Activated CD4-positive, alpha-beta T cell treated with anti-CD3 and anti-CD28 coated beads, Interleukin-2, amount 50 U/mL, for 24 hours (primary cell): ENCODE measurements at regions not wholly inside any gene's neighbourhood (a gene's known extent, or its start where the extent isn't known, plus 50 kb on each side); places are given as distances from the start of the nearest gene placed in this dataset.
A peak's percentile ranks its signal among the peaks of the same experiment; 100 is the strongest.
"Not testable (repeated sequence)": the region's sequence is repeated elsewhere in the genome, so short reads cannot be mapped to it uniquely, and the experiment has no call there.

Source experiments
- DNase-seq, 2 donors: peaks; one replicate each; pipeline ENCODE4 v3.0.0-alpha.2; 2020; ENCODE audit warnings: low read depth in 1 of 2, low spot score in 1 of 2

GRCh38 chr21:14058566-14058965 lies 152.2 kb downstream of the LIPI start:
- DNase-seq, result no peak

GRCh38 chr21:14057841-14058481 lies 152.8 kb downstream of the LIPI start:
- DNase-seq, result not testable (repeated sequence)

GRCh38 chr21:14057313-14057712 lies 153.4 kb downstream of the LIPI start:
- no peak for DNase-seq

GRCh38 chr21:14056771-14057191 lies 154.0 kb downstream of the LIPI start:
- DNase-seq, result no peak

- not testable (repeated sequence) for DNase-seq
These were observed 154.8 kb downstream of the LIPI start for GRCh38 chr21:14055746-14056515.

- no peak for DNase-seq
These were observed 156.1 kb downstream of the LIPI start for GRCh38 chr21:14054682-14055081.

GRCh38 chr21:14050121-14050520 lies 160.6 kb downstream of the LIPI start:
- no peak for DNase-seq

- no peak for DNase-seq
These were observed 164.4 kb downstream of the LIPI start for GRCh38 chr21:14046401-14046800.

GRCh38 chr21:14040386-14040785 lies 170.4 kb downstream of the LIPI start:
- no peak for DNase-seq

- not testable (repeated sequence) for DNase-seq
These were observed 182.1 kb downstream of the LIPI start for GRCh38 chr21:14028619-14029018.

GRCh38 chr21:14027235-14027869 lies 183.4 kb downstream of the LIPI start:
- peak; percentile 66 to 83 for DNase-seq

GRCh38 chr21:14020108-14020507 lies 190.6 kb downstream of the LIPI start:
- not testable (repeated sequence) for DNase-seq

- DNase-seq, result not testable (repeated sequence)
These were observed 194.9 kb downstream of the LIPI start for GRCh38 chr21:14015841-14016240.

GRCh38 chr21:14013623-14014498 lies 196.9 kb downstream of the LIPI start:
- DNase-seq, result not testable (repeated sequence)

GRCh38 chr21:14013056-14013603 lies 197.6 kb downstream of the LIPI start:
- DNase-seq, result no peak

- no peak for DNase-seq
These were observed 198.3 kb downstream of the LIPI start for GRCh38 chr21:14012409-14012808.

- DNase-seq, result not testable (repeated sequence)
These were observed 199.0 kb downstream of the LIPI start for GRCh38 chr21:14011751-14012150.

- DNase-seq, result not testable (repeated sequence)
These were observed 199.6 kb downstream of the LIPI start for GRCh38 chr21:14011149-14011548.

- no peak for DNase-seq
These were observed 200.0 kb downstream of the LIPI start for GRCh38 chr21:14010729-14011128.

GRCh38 chr21:14009990-14010389 lies 200.8 kb downstream of the LIPI start:
- not testable (repeated sequence) for DNase-seq
